ENCODE measurements at regions not wholly inside any gene's neighbourhood (a gene's known extent, or its start where the extent isn't known, plus 50 kb on each side); places are given as distances from the start of the nearest gene placed in this dataset.

DNA sequence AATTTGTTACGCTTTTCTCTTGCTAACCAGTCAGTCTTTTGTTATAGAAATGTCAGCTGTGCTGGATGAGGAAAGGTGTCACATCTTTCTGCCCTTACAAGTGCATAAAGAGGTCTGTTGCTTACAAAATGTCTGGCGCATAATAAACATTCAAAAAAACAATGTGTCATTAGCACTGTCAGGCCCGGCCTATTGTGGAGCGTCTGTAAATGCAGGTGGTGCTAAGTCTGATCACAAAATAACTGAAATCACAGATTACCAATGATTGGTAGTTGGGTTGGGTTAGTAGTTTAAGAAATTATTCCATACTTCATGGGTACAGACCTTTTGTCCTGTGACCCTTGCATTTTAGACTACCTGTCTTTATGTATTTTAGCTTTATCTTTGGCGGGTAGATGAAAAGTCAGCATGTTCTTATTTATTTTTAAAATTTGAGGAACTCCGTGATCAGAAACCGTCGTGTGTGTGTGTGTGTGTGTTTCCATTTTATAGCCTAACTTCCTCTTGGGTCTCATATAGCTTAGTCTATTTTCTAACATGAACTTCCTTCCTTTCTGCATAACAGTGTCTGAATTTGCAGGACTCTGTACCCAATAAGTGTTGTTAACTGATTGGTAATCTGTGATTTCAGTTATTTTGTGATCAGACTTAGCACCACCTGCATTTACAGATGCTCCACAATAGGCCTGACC is 88.1 kb upstream of the IFNGR1 start:
- TF ChIP-seq, protein P1, sequence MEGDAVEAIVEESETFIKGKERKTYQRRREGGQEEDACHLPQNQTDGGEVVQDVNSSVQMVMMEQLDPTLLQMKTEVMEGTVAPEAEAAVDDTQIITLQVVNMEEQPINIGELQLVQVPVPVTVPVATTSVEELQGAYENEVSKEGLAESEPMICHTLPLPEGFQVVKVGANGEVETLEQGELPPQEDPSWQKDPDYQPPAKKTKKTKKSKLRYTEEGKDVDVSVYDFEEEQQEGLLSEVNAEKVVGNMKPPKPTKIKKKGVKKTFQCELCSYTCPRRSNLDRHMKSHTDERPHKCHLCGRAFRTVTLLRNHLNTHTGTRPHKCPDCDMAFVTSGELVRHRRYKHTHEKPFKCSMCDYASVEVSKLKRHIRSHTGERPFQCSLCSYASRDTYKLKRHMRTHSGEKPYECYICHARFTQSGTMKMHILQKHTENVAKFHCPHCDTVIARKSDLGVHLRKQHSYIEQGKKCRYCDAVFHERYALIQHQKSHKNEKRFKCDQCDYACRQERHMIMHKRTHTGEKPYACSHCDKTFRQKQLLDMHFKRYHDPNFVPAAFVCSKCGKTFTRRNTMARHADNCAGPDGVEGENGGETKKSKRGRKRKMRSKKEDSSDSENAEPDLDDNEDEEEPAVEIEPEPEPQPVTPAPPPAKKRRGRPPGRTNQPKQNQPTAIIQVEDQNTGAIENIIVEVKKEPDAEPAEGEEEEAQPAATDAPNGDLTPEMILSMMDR (IDR thresholded peaks at IDR 0.05), result no peak
- no peak for TF ChIP-seq POLR2A (IDR thresholded peaks at IDR 0.05)
- TF ChIP-seq POLR2AphosphoS5 (IDR thresholded peaks at IDR 0.05), result no peak
